ENCODE measurements at regions not wholly inside any gene's neighbourhood (a gene's known extent, or its start where the extent isn't known, plus 50 kb on each side); places are given as distances from the start of the nearest gene placed in this dataset.

- TF ChIP-seq NFIC (IDR thresholded peaks at IDR 0.05; ENCODE audit: borderline replicate concordance), result no peak
- TF ChIP-seq USF2 (IDR thresholded peaks at IDR 0.05; ENCODE audit: borderline replicate concordance, low read depth, low read length), result no peak
- TF ChIP-seq MEF2A (IDR thresholded peaks at IDR 0.05; ENCODE audit: borderline replicate concordance, low read depth), result no peak
- no peak for TF ChIP-seq USF1 (IDR thresholded peaks at IDR 0.05; ENCODE audit: borderline replicate concordance, low read depth)
- TF ChIP-seq TCF12 (IDR thresholded peaks at IDR 0.05), result no peak
- TF ChIP-seq EP300 (IDR thresholded peaks at IDR 0.05; ENCODE audit: borderline replicate concordance in 1 of 2, low read depth in 1 of 2, low read length in 1 of 2), result no peak
- Histone ChIP-seq H2AFZ (ENCODE audit: low read depth) (no peak overlapping the region), H3K4me3 (ENCODE audit: low read depth in 2 of 2, low read length in 1 of 2) (no peak overlapping the region), H3K27me3 (ENCODE audit: insufficient read depth) (no peaks in the 10 kb centered on the region), H3K4me2 (no peak overlapping the region), H4K20me1 (ENCODE audit: insufficient read depth) (no peaks in the 10 kb centered on the region), H3K36me3 (replicated peaks in 1 of 2; ENCODE audit: control insufficient read depth in 1 of 2, insufficient read depth in 2 of 2, low read length in 1 of 2) (no peaks in the 10 kb centered on the region), H3K79me2 (ENCODE audit: insufficient read depth) (no peaks in the 10 kb centered on the region), H3K9me2 (no peaks in the 10 kb centered on the region), H3K4me1 (ENCODE audit: control insufficient read depth in 1 of 2, insufficient read depth in 2 of 2, low read depth in 1 of 2, low read length in 1 of 2) (no peaks in the 10 kb centered on the region), H3K9ac (no peak overlapping the region), H3F3A (replicated peaks; ENCODE audit: insufficient read depth) (no peaks in the 10 kb centered on the region), H3K27ac (ENCODE audit: low read depth in 2 of 2, low read length in 1 of 2) (no peak overlapping the region), H3K9me3 (no peaks in the 10 kb centered on the region)
- ChIA-PET CTCF (interaction anchor here (1.2 kb wide), 1 partner anchor 11 kb away, joined by 3 read pairs; no protein-coding TSS in a partner anchor), POLR2A (no interaction called here)
- DNase-seq, result no peak
- 80% methylated on average over 1 of the region's 1 CpG for WGBS (ENCODE audit: low lambda C conversion rate)
Measured at GRCh38 chr11:92569726-92570125, 345.1 kb downstream of the FAT3 start.

GRCh38 chr11:92572559-92572958 lies 347.9 kb downstream of the FAT3 start:
- WGBS (ENCODE audit: low lambda C conversion rate), result 86% methylated on average over 1 of the region's 1 CpG
- Histone ChIP-seq H3K9me3 (no peaks in the 10 kb centered on the region), H3K9me2 (no peaks in the 10 kb centered on the region), H2AFZ (ENCODE audit: low read depth) (no peak overlapping the region), H3K4me2 (no peak overlapping the region), H3K27ac (ENCODE audit: low read depth in 2 of 2, low read length in 1 of 2) (no peak overlapping the region), H3K4me1 (ENCODE audit: control insufficient read depth in 1 of 2, insufficient read depth in 2 of 2, low read depth in 1 of 2, low read length in 1 of 2) (no peaks in the 10 kb centered on the region), H4K20me1 (ENCODE audit: insufficient read depth) (no peaks in the 10 kb centered on the region), H3K79me2 (ENCODE audit: insufficient read depth) (no peaks in the 10 kb centered on the region), H3K27me3 (ENCODE audit: insufficient read depth) (no peaks in the 10 kb centered on the region), H3K36me3 (replicated peaks in 1 of 2; ENCODE audit: control insufficient read depth in 1 of 2, insufficient read depth in 2 of 2, low read length in 1 of 2) (no peaks in the 10 kb centered on the region), H3K4me3 (ENCODE audit: low read depth in 2 of 2, low read length in 1 of 2) (no peak overlapping the region), H3F3A (replicated peaks; ENCODE audit: insufficient read depth) (no peaks in the 10 kb centered on the region), H3K9ac (no peak overlapping the region)
- DNase-seq, result no peak
- ChIA-PET POLR2A (no interaction called here), CTCF (interaction anchor here (0.7 kb wide), 1 partner anchor 17 kb away, joined by 3 read pairs; no protein-coding TSS in a partner anchor)
- TF ChIP-seq CHD2 (IDR thresholded peaks at IDR 0.05; ENCODE audit: low read length, partially characterized antibody) (no peak), FOSL2 (IDR thresholded peaks at IDR 0.05; ENCODE audit: borderline replicate concordance, low read depth) (no peak), GATA2 (CRISPR knock-in tag; IDR thresholded peaks at IDR 0.05) (no peak), MEF2A (IDR thresholded peaks at IDR 0.05; ENCODE audit: borderline replicate concordance, low read depth) (no peak), FOXM1 (IDR thresholded peaks at IDR 0.05; ENCODE audit: low read depth) (no peak), MXI1 (IDR thresholded peaks at IDR 0.05; ENCODE audit: low read depth, low read length) (no peak), TAF1 (IDR thresholded peaks at IDR 0.05; ENCODE audit: borderline replicate concordance, low read depth, low read length) (no peak)

Data from SK-N-SH (cell line).